ENCODE measurements at regions not wholly inside any gene's neighbourhood (a gene's known extent, or its start where the extent isn't known, plus 50 kb on each side); places are given as distances from the start of the nearest gene placed in this dataset.
"Not testable (repeated sequence)": the region's sequence is repeated elsewhere in the genome, so short reads cannot be mapped to it uniquely, and the experiment has no call there.

DNA sequence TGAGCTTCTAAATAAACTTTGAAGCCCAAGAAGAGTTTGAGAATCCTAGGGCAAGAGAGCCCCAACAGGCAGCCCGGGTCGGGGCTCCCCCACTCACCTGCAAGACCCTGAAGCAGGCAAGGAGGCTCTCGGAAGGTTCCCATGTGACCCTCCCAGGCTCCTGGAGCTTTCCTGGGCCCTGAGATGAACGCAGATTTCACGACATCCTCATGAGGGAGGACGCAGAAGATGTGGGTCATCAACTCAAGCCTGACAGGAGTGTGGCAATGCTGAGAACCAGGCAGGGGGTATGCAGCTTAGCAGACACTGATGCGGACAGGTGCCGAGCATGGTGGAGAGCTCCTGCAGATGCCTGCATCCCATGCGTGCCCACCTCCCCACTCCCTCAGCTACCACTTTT, 184.5 kb upstream of the SLC24A3 start:
- no peak for DNase-seq

DNA sequence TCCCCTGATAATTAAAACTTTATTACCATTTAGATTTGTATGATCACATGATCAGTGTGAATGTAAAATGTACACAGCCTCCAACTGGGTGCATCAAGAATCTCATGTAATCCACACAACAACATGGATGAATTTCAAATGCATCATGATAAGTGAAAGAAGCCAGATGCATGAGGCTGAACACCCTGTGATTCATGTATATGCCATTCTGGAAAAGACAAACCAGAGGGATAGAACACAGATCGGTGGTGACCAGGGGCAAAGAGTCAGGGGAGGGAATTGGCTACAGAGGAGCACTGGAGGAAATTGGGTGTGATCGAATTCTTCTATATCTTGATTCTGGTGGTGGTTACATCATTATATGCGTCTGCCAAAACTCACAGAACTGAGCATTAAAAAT, 170.7 kb upstream of the SLC24A3 start:
- no peak for DNase-seq

DNA sequence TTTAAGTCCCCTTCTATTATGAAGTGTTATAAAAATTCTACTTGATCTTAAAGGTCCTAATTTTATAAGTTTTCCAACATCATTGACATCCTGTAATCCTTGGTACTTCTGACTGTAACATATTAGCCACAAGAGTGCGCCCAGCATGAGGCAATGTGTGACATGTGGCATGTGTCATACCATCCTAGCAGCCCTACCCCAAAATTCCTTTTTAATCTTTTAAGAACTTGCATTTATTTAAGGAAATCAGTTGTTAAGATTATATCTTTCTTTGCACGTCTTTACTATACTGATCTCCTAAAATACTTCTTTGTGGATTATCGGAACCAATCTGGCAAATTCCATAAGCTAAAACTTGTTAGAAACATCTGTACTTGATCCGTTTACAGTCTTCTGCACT, 167.1 kb upstream of the SLC24A3 start:
- no peak for DNase-seq

DNA sequence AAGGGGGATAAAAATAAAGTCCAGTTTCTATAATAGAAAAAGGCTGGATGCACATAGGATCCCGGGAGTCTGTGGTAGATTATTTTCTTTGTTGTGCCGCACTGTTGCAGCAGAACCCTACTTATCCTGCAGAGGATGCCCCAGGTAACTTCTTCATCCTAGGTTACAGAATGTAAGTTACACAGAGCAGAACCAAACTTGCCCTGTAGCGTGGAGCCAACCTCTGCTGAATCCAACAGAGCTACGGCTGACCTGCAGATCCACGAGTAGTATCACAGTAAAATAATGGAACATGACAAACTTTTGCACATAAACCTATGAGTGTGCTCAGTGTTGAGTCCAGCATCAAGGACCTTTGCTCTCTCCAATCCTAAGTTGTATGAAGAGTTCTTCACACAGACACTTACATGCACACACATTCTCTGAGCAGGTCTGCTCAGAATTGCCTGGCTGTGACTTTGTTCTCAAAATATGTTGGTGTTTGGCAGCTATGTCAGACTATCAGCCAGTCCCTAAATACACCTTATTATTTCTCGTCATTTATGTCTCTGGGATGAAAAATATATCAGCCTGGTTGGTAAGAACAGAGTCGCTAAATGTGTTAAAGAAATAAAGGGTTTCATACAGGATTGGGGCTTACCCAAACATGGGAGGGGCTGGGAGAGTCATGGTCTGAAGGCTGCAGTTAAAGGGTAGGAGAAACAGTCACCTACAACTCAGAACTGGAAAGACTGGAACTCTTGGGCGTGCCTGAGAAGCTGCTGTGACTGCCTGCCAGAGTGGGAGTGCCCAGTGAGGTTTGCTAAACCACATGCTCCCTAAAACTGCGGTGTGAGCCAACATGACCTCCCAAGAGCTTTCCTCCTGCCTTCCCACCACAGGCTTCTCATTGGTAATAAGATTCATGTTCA, 165.1 kb upstream of the SLC24A3 start:
- no peak for DNase-seq

DNA sequence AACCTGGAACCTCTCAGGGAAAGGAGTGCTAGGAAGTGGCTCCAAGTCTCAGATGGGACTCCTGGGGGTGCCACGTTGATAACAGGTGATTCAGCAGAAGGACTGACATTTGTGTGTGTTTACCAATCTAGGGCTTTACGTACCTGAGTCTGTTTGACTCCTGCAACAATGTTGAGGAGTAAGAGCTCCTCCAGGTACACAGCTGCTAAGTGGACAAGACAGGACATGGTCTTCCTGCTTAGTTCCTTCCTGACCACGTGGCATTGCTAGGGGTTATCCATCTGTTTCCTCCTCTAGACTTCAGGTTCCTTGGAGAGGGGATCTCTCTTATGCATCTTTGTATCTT, 164.5 kb upstream of the SLC24A3 start:
- no peak for DNase-seq

DNA sequence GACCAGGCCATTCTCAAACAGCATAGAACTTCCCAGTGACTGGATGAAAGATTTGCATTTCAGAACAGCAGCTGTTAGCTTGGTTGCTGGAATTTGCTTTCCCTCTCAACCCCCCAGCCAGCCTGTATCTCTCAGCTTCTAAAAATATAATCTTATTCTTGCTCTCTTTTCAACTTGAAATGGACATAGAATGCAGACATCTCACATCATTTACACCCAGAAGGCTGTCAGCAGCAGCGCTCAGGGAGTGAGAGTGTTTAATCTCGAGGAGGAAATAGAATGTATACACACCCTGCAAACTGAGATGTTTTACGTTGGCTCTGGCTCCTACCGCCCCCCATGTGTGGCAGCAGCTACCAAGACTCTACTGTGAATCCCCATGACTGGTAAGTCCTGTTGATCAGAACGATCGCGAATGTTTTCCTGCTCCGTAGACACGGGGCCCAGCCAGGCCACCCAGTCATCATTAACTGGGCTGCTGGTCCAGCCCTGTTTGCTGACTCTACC, 163.4 kb upstream of the SLC24A3 start:
- no peak for DNase-seq

DNA sequence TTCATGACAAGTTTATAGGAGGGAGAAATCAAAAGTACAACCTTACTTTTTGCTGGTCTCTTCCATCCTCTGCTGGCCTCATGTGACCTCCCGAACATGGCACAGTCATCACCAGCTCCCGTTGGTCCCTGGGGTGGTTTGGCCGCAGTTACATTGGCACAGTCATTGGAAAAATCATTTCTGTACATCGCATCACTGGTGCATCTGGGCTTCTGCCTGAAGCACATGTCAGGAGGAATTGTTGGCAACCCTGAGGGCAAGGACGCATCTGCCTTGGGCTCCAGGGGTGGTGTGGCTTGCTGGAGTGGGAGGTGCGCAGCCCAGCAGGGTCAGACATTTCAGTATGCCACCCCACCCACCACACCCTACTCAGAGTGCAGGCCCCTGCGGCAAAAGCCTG, 162.9 kb upstream of the SLC24A3 start:
- DNase-seq: no peak

DNA sequence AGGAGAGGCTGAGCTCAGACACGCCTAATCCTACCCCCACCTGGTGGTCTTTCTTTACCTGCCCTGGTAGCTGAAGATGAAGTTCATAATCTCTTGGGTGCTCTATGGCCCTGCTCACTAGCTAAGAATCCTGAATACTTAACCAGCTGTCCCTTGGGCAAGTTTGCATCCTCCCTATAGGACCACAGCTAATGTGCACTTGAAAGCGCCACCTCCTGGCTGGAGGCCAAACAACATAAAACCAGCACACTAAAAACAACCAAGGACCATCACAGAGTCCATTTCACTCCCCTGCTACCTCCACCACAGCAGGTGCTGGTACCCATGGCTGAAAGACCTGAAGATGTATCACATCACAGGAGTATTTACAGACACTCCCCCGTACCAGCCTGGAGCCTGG, 155.5 kb upstream of the SLC24A3 start:
- no peak for DNase-seq

DNA sequence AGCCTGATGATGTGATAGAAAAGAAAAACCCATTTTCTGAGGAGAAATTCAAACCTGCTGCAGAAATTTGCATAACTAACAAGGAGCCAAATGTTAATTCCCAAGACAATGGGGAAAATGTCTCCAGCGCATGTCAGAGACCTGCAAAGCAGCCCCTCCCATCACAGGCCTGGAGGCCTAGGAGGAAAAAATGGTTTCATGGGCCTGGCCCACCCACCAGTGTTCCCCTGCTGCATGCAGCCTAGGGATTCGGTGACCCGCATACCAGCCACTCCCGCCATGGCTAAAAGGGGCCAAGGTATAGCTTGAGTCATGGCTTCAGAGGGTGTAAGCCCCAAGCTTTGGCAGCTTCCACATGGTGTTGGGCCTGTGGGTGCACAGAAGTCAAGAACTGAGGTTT, 147.7 kb upstream of the SLC24A3 start:
- DNase-seq: not testable (repeated sequence)

DNA sequence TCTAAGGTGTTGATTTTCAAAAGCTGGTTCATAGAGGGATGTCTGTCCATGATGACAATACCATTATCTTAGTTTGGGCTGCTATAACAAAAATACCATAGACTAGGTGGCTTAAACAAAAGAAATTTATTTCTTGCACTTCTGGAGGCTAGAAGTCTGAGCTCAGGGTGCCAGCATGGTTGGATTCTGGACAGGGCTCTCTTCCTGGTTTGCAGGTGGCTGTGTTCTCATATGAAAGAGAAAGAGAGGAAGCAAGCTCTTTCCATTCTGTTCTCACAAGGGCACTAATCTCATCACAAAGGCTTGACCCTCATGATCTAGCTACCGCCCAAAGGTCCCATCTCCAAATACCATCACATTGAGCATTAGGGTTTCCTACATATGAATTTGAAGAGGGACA, 144.5 kb upstream of the SLC24A3 start:
- no peak for DNase-seq

DNA sequence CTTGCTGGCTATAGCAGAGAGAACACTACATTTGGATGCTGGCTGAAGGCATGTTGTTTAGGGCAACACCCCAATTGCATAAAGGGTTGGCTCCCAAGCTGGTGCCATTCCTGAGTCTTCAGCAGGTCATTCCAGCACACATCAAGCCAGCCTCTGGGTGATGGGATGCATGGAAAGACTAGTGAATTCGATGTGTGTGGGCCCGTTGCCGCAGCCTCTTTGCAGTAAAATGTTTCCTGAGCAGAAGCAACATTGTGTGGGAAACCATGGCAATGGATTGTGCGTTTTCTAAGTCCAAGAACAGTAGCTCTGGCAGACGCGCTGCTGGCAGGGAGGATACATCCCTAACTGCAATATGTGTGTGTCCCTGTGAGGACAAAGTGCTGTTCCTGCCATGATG, 142.4 kb upstream of the SLC24A3 start:
- no peak for DNase-seq

DNA sequence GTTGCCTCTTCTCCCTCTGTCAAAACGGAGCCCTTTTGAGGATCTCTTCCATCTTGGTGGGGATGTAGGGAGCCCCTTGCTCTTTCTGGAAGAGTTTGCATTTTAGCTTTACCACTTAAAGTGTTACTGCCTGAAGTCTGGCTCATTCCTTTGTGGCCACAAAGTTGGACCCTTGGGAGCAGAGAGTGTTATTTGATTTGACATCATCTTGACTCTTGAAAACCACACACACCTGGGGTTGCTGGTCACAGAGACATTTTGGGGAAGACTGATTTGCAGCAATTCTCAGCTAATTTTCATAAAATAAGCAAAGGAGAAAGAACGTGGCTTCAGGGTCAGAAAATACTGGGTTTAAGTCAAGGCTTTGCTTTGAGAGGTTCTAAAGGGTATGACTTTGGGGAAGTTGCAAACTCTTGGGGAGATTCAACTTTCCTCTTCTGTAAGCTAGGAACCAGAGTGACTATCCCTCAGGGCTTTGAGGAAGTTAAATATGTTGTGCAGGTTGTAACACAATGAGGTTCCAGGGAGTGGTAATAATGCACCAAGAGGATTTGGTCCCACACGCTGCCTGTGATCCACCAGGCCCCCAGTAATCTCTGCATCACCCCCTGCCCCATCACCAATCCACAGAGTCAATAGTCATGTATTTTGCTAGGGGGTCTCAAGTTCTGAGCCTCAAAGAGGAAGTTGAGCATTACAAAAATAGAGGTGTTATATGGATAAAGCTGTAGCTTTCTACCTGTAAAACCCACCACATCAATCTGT, 141.6 kb upstream of the SLC24A3 start:
- DNase-seq: no peak

DNA sequence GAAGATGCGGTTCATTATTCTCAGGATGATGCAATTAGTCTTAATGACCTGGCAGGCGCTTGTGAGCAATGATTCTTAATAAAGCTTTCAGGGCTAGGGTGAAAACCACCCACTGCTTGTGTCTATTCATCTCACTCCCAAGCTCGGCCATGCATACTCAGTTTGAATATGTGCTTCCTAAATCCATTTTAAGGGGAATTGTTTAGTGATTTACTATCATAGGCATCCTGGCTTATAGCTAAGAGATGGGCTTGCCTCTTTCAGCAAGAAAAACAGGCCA, 141.1 kb upstream of the SLC24A3 start:
- no peak for DNase-seq

DNA sequence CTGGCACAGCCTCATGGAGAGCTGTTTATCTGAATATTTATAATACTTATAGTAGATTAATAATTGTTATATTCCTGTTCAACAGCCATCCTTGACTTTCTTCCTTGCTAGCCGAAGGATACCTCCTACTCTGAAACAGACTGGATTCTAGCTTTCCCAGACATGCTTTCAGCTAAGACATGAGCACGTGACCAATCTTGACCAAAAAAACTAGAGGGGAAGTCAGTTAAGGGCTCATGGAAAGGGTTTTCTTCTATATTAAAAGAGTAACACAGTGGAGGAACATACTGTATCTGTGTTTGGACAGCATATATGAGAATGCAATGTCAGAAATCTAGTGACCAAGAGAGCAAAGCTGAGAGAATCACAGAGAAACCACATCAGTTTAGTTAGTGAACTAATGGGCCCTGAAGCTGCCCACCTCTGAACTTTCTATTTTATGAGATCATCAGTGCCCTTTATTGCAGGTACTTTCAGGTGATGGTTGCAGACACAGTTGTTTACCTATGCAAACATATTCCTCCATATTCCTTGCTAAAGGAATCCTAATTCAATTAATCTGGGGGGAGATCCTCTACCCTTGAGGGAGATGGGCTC, 140.4 kb upstream of the SLC24A3 start:
- no peak for DNase-seq

DNA sequence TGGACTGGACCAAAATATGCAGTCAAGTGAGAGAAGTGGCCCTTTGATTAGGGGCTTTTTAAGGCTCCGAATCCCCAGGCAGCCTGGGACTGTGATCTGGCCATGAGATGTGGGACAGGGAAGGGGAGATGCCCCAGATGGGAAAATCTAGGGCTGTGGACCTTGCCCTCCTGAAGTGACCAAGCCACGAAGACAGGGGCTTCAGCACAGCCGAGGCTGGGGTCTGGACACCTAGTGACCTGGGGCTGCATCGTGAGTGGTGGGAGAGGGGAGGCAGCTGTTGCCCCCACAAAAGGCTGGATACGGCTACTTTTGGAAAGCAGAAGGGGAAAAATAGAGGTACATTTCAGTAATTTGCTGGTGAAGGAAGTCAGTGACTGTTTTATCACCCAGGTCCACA, 139.5 kb upstream of the SLC24A3 start:
- no peak for DNase-seq

DNA sequence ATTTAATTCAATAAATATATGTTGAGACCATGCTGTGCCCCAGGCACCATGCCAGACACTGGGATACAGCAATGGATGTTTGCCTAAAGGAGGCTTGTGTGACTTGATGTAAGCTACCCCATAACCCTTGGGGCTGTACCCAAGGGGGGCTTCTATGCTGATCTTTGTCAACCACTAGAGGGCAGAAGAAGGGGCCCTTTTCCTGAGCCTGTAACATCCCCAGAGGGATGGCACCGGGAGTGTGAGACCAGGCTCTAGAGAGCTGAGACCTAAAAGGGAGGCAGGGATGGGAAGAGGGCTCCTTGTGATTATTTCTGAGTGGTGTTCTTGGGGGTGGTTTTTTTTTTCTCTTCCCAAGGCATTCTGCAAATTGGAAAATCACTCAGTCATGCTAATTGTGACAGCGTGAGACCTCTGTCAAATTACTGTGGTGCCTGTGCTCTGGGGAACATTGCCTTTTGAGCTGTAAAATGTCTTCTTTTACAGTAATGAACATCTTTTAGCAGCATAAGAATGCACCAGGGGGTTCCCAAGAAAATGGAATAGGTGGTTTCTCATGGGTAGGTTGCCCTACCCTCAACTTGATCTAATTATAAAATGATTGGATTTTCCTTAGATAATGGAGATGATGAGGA, 138.7 kb upstream of the SLC24A3 start:
- DNase-seq: no peak

DNA sequence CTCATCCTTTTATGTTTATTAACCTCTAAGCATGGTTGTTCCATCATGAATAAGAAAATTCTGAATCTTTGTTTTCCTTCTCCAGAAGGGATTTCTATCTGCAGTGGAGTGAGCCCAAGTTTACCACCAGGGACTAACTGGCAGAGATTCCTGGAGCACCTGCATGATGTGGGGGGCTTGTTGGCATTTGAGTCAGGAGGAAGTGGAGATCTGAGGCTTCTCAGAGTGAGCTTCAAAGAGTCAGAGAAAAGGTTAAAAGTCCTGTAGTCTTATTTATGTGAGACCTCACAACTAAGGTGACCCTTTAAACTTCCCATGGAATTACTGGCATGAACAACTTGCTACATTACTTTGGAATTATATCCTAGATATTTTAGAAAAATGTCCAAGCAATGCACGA, 138.1 kb upstream of the SLC24A3 start:
- no peak for DNase-seq

DNA sequence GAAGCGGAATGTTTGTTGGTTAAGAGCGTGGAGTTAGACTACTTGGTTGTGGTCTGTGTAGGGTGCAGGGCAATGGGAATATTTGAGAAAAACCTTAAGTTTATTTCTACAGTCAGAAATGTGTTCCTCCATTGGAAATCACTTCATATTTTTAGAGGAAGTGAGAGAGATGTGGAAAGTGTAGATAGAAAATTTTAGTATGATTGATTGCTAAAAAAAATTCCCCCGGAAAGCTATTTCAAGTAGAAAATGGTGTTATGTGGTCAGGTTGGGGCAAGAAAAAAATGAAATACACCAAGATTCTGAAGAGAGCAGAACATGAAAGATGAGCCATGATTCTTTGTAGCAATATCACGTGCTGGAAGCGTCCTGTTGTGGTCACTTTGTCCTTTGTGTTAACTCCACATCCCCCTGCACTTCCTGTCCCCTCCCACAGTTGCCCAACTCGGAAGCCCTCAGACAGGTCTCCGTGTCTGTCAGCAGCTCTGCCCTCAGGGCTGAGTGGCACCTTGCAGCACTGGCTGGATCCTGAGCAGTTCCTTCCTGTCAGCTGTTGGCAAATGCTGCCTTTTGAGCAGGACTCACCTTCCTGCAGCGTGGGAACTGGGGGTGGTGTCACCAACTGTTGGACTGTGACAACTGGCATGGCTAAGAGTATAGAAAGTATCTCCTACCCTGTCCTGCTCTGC, 137.5 kb upstream of the SLC24A3 start:
- DNase-seq: peak; percentile 13

DNA sequence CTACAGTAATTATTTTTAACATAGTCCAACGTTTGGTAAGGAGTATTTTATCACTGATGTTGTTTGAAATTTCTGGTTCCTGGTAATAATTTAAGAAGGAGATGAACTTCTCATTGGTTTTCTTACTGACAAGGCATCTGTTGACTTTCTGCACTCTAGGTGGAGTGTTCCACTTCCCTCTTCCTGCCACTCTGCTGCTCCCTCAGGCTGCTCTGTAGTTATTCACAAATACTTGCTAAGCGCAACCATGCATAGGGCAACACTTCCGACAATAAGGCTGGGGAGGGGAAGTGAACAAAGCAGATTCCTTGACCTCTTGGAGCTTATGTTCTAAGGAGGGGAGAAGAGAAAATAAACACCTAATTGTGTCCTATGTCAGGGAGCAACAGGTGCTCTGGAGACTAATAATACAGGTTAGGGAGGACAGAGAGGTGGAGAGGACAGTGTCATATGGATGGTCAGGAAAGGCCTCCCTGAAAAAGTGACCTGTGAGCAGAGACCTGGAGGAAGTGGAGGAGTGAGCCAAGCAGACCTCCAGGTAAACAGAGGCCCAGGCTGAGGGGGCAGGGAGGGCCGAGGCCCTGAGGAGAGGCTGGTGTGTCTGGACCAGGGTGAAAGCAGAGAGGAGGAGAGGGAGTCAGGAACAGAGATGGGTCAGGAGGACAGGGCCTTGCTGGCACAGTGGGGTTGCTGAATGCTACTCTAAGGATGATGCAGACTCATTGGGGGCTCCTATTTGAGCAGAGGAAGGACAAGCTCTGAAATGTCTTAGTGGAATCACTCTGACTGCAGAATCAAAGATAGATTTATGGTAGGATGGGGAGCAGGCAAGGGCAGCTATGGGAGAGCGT, 134.8 kb upstream of the SLC24A3 start:
- DNase-seq: no peak

DNA sequence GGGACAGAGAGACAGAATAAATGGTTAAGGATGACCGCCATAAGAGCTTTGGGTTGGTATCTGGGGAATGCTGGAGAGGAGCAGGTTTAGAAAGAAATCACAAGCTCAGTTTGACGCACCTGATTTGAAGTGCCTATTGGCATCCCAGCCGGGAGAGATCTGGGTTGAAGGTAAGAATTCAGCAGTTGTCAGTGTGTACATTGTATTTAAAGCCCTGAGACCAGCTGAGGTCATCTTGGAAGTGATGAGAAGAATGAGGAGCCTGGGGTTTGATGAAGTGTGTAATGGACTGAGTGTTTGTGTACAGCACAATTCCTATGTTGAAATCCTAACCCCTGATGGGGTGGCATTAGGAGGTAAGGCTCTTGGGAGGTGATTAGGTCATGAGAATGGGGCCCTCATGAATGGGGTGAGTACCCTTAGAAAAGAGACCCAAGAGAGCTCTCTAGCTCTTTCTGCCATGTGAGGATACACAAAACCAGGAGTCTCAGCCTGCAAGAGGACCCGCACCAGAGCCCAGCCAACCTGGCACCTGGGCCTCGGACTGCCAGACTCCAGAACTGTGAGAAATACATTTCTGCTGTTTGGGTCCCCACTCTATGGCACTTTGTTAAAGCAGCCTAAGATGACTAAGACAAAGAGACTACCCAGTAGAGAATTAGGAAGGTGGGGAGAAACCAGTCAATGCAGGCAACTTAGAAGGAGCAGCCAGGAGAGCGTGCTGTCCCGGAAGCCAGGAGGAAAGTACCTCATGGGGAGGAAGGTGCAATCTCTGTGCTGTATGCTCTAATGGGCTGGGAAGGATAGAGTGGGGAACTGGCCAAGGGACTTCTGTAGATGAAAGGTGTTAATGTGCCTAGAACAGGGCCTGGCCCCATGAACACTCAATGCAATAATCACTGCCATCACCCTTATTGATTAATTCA, 133.7 kb upstream of the SLC24A3 start:
- no peak for DNase-seq

Measured in activated gamma-delta T cell treated with Interleukin-2 at 50 U/mL for 16 hours (primary cell).